ENCODE measurements at regions not wholly inside any gene's neighbourhood (a gene's known extent, or its start where the extent isn't known, plus 50 kb on each side); places are given as distances from the start of the nearest gene placed in this dataset.

DNA sequence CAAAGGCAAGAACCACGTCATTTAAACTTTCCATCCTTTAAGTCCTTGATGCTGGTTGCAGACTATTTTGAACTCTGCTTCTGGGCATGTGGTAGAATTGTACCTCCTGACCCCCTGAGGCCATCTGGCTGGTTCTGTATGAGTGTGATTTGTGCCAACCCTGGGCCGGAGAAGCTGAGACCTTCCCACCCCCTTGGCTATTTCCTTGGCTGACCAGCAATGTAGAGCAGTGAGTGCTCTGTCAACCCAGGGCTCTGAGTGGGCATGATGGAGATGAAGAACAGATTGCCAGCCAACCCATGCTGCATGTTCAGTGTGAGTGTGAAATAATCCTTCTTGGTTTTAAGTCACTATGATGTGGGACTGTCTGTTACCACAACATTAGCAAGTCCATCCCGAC lies 82.1 kb upstream of the RASGRP1 start:
- no peaks in the 10 kb centered on the region for H3K9me2 ChIP-seq (ENCODE audit: insufficient read depth, low read length)
- intact Hi-C loops (cut with micrococcal nuclease; ENCODE audit: unreplicated experiment): no loop called here
- peaks cover 42% of the 10 kb centered on the region for H3K4me1 ChIP-seq (ENCODE audit: insufficient read depth, low read length, poor library complexity, severe bottlenecking)
- H3K4me3 ChIP-seq (ENCODE audit: low read depth, low read length, poor library complexity, severe bottlenecking): no peak overlapping the region
- H2AFZ ChIP-seq (ENCODE audit: low read length): no peak overlapping the region; the same call in 1 of the 2 replicates
- no TSS peak for BruUV-seq (replicated peaks)
- H3K27ac ChIP-seq (ENCODE audit: low read depth, low read length, poor library complexity, severe bottlenecking): no peak overlapping the region
- H3K79me2 ChIP-seq (ENCODE audit: insufficient read depth, low read depth, low read length): no peaks in the 10 kb centered on the region
- H4K20me1 ChIP-seq (ENCODE audit: insufficient read depth, low read length): no peaks in the 10 kb centered on the region
- CTCF ChIA-PET (ENCODE audit: unreplicated experiment): no interaction called here
- no peak overlapping the region for H3K4me2 ChIP-seq (ENCODE audit: low read length)
- POLR2A ChIA-PET: interaction anchor here (1.1 to 1.7 kb wide), 2 partner anchors 10 to 26 kb away, joined by 3 to 4 read pairs; no protein-coding TSS in a partner anchor
- peaks cover 11% of the 10 kb centered on the region for H3K36me3 ChIP-seq (ENCODE audit: insufficient read depth, low read length)
- DNase-seq (ENCODE audit: low spot score): no peak
- H3K9me3 ChIP-seq (ENCODE audit: low read length): peaks cover 26% of the 10 kb centered on the region; the same call in 1 of the 2 replicates
- TF ChIP-seq CTCF (conservative IDR thresholded peaks at IDR 0.05; ENCODE audit: low read length) (no peak), EZH2phosphoT487 (IDR thresholded peaks at IDR 0.05; ENCODE audit: borderline replicate concordance, low read depth, low read length) (no peak)

GRCh38 chr15:38647683-38648082 lies 83.1 kb upstream of the RASGRP1 start:
- intact Hi-C loops (cut with micrococcal nuclease; ENCODE audit: unreplicated experiment): no loop called here
- TF ChIP-seq CTCF (conservative IDR thresholded peaks at IDR 0.05; ENCODE audit: low read length): peak; percentile 58
- no peak for TF ChIP-seq EZH2phosphoT487 (IDR thresholded peaks at IDR 0.05; ENCODE audit: borderline replicate concordance, low read depth, low read length)
- ChIA-PET POLR2A (interaction anchor here (1.0 to 1.7 kb wide), 3 partner anchors 25 to 84 kb away, joined by 3 to 6 read pairs (median 4); no protein-coding TSS in a partner anchor), CTCF (ENCODE audit: unreplicated experiment) (no interaction called here)
- H3K4me3 ChIP-seq (ENCODE audit: low read depth, low read length, poor library complexity, severe bottlenecking): no peak overlapping the region
- BruUV-seq (replicated peaks): no TSS peak
- H4K20me1 ChIP-seq (ENCODE audit: insufficient read depth, low read length): no peaks in the 10 kb centered on the region
- peaks cover 11% of the 10 kb centered on the region for H3K36me3 ChIP-seq (ENCODE audit: insufficient read depth, low read length)
- H3K9me2 ChIP-seq (ENCODE audit: insufficient read depth, low read length): no peaks in the 10 kb centered on the region
- H2AFZ ChIP-seq (ENCODE audit: low read length): no peak overlapping the region
- no peak overlapping the region for H3K4me2 ChIP-seq (ENCODE audit: low read length)
- no peaks in the 10 kb centered on the region for H3K79me2 ChIP-seq (ENCODE audit: insufficient read depth, low read depth, low read length)
- H3K27ac ChIP-seq (ENCODE audit: low read depth, low read length, poor library complexity, severe bottlenecking): no peak overlapping the region
- peaks cover 42% of the 10 kb centered on the region for H3K4me1 ChIP-seq (ENCODE audit: insufficient read depth, low read length, poor library complexity, severe bottlenecking)
- H3K9me3 ChIP-seq (ENCODE audit: low read length): peaks cover 26% of the 10 kb centered on the region; the same call in 1 of the 2 replicates
- DNase-seq (ENCODE audit: low spot score): no peak

GRCh38 chr15:38648121-38648843 lies 83.7 kb upstream of the RASGRP1 start:
- ChIA-PET CTCF (ENCODE audit: unreplicated experiment) (no interaction called here), POLR2A (interaction anchor here (1.0 to 6.1 kb wide), 5 partner anchors 14 to 84 kb away, joined by 3 to 59 read pairs (median 4); no protein-coding TSS in a partner anchor)
- Histone ChIP-seq H3K27ac (ENCODE audit: low read depth, low read length, poor library complexity, severe bottlenecking) (no peak overlapping the region), H3K4me3 (ENCODE audit: low read depth, low read length, poor library complexity, severe bottlenecking) (no peak overlapping the region), H3K36me3 (ENCODE audit: insufficient read depth, low read length) (peaks cover 11% of the 10 kb centered on the region), H3K4me2 (ENCODE audit: low read length) (no peak overlapping the region), H3K9me3 (ENCODE audit: low read length) (peaks cover 26% of the 10 kb centered on the region; the same call in 1 of the 2 replicates), H3K9me2 (ENCODE audit: insufficient read depth, low read length) (no peaks in the 10 kb centered on the region), H3K79me2 (ENCODE audit: insufficient read depth, low read depth, low read length) (no peaks in the 10 kb centered on the region), H2AFZ (ENCODE audit: low read length) (no peak overlapping the region), H4K20me1 (ENCODE audit: insufficient read depth, low read length) (no peaks in the 10 kb centered on the region), H3K4me1 (ENCODE audit: insufficient read depth, low read length, poor library complexity, severe bottlenecking) (peaks cover 42% of the 10 kb centered on the region)
- DNase-seq (ENCODE audit: low spot score): no peak
- intact Hi-C loops (cut with micrococcal nuclease; ENCODE audit: unreplicated experiment): no loop called here
- BruUV-seq (replicated peaks): no TSS peak
- TF ChIP-seq EZH2phosphoT487 (IDR thresholded peaks at IDR 0.05; ENCODE audit: borderline replicate concordance, low read depth, low read length): no peak
- no peak for TF ChIP-seq CTCF (conservative IDR thresholded peaks at IDR 0.05; ENCODE audit: low read length)

Measured in OCI-LY7 (cell line).